OCI-LY7 (cell line): ENCODE measurements at regions not wholly inside any gene's neighbourhood (a gene's known extent, or its start where the extent isn't known, plus 50 kb on each side); places are given as distances from the start of the nearest gene placed in this dataset.

Source experiments
- BruUV-seq: library from RNA; stranded (reverse); fragments of 400-500 nt; replicated peaks from 2 replicates; lab custom pipeline; 2021; lab: Mats Ljungman, UMichigan
- CTCF ChIA-PET: fragments of 300-600 bp; sonication (Branson Sonifier 250); formaldehyde crosslinking; loops from one replicate; lab custom pipeline; 2022; ENCODE audit warnings: antibody characterized with exemption; ENCODE audit not compliant: unreplicated experiment; lab: Charles Lee
- POLR2A ChIA-PET: fragments of 300-600 bp; sonication (Branson Sonifier 250); formaldehyde crosslinking; loops from one replicate; lab custom pipeline; 2022; ENCODE audit warnings: antibody characterized with exemption; lab: Charles Lee
- DNase-seq: peaks from one replicate; pipeline ENCODE4 v3.0.0-alpha.2; 2015; ENCODE audit warnings: low spot score
- H2AFZ ChIP-seq: fragments of 200-600 bp; sonication (generic), shearing (Covaris generic); 2 replicates; pipeline ENCODE4 v1.6.1; 2014; ENCODE audit warnings: mild to moderate bottlenecking, antibody characterized with exemption, low read length, moderate library complexity
- H3K27ac ChIP-seq: fragments of 200-600 bp; sonication (generic); 2 replicates; pipeline ENCODE4 v1.5.1; 2014; ENCODE audit warnings: mixed run types, low read depth, mild to moderate bottlenecking, moderate library complexity, low read length, inconsistent platforms; ENCODE audit not compliant: poor library complexity, severe bottlenecking
- H3K36me3 ChIP-seq: fragments of 200-600 bp; sonication (generic); 2 replicates; pipeline ENCODE4 v1.6.1; 2014; ENCODE audit warnings: mild to moderate bottlenecking, antibody characterized with exemption, low read length, moderate library complexity, mixed read lengths; ENCODE audit not compliant: insufficient read depth
- H3K4me1 ChIP-seq: fragments of 200-600 bp; sonication (generic); 2 replicates; pipeline ENCODE4 v1.5.1; 2014; ENCODE audit warnings: mild to moderate bottlenecking, low read length; ENCODE audit not compliant: insufficient read depth, poor library complexity, severe bottlenecking
- H3K4me2 ChIP-seq: fragments of 200-600 bp; sonication (generic); 2 replicates; pipeline ENCODE4 v1.6.1; 2014; ENCODE audit warnings: mild to moderate bottlenecking, low read length
- H3K4me3 ChIP-seq: fragments of 200-600 bp; sonication (generic); 2 replicates; pipeline ENCODE4 v1.5.1; 2014; ENCODE audit warnings: mild to moderate bottlenecking, low read depth, low read length; ENCODE audit not compliant: poor library complexity, severe bottlenecking
- H3K79me2 ChIP-seq: fragments of 200-600 bp; sonication (generic); 2 replicates; pipeline ENCODE4 v1.6.1; 2016; ENCODE audit warnings: low read depth, mild to moderate bottlenecking, low read length, moderate library complexity, mixed read lengths; ENCODE audit not compliant: insufficient read depth
- H3K9me2 ChIP-seq: fragments of 200-600 bp; sonication (generic); 2 replicates; pipeline ENCODE4 v1.6.1; 2016; ENCODE audit warnings: mild to moderate bottlenecking, low read length, mixed read lengths; ENCODE audit not compliant: insufficient read depth
- H3K9me3 ChIP-seq: fragments of 200-600 bp; sonication (generic); 2 replicates; pipeline ENCODE4 v1.6.1; 2014; ENCODE audit warnings: mild to moderate bottlenecking, mixed run types, low read length, mixed read lengths
- H4K20me1 ChIP-seq: fragments of 200-600 bp; sonication (generic); 2 replicates; pipeline ENCODE4 v1.6.1; 2014; ENCODE audit warnings: mild to moderate bottlenecking, antibody characterized with exemption, low read length, moderate library complexity, mixed read lengths; ENCODE audit not compliant: insufficient read depth
- CTCF ChIP-seq: fragments of 200-600 bp; sonication (generic); conservative IDR thresholded peaks from 2 replicates; pipeline ENCODE4 v1.5.1; 2014; ENCODE audit warnings: mild to moderate bottlenecking, antibody characterized with exemption, low read length, moderate library complexity, mixed read lengths
- EZH2phosphoT487 ChIP-seq: fragments of 200-600 bp; sonication (generic); IDR thresholded peaks from 2 replicates; pipeline ENCODE4 v1.6.1; 2018; ENCODE audit warnings: low read depth, borderline replicate concordance, mild to moderate bottlenecking, mixed run types, antibody characterized with exemption, low read length, moderate library complexity, mixed read lengths
- intact Hi-C: fragments of 100-400 bp; cut with micrococcal nuclease; formaldehyde crosslinking; loops from one replicate; pipeline ENCODE4 v1.10.0; 2022; ENCODE audit not compliant: unreplicated experiment

- intact Hi-C loops, result no loop called here
- ChIA-PET CTCF (no interaction called here), POLR2A (no interaction called here)
- Histone ChIP-seq H3K79me2 (no peaks in the 10 kb centered on the region), H3K4me3 (no peak overlapping the region), H3K4me1 (no peaks in the 10 kb centered on the region), H3K36me3 (no peaks in the 10 kb centered on the region), H3K9me3 (no peaks in the 10 kb centered on the region), H2AFZ (no peak overlapping the region), H3K9me2 (no peaks in the 10 kb centered on the region), H4K20me1 (no peaks in the 10 kb centered on the region), H3K27ac (no peak overlapping the region), H3K4me2 (no peak overlapping the region)
- no TSS peak for BruUV-seq
- TF ChIP-seq CTCF, result no peak
- TF ChIP-seq EZH2phosphoT487, result no peak
- no peak for DNase-seq
Measured at GRCh38 chr16:55993088-55993487, 117.9 kb upstream of the CES5A start.

DNA sequence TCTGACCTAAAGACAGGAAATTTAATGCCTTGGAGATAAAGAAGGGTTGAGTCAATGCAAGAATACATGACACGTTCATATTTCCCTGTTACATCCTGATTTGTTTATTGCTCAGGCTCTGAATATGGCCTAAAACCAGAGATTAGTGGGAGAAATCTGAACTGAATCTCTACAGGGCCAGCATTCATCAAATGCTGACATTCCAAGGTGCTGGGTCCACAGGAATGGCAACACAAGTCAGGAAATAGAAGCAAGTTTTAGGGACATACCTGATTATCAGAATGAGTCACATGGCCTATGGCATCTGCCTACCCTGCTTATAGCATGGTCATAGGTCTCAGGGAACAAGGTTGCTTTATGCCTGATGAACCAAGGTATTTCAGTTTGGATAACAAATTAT lies 117.4 kb upstream of the CES5A start:
- POLR2A ChIA-PET, result no interaction called here
- Histone ChIP-seq H3K36me3 (no peaks in the 10 kb centered on the region), H3K27ac (no peak overlapping the region), H3K9me3 (no peaks in the 10 kb centered on the region), H2AFZ (no peak overlapping the region), H3K4me3 (no peak overlapping the region), H3K9me2 (no peaks in the 10 kb centered on the region), H4K20me1 (no peaks in the 10 kb centered on the region), H3K4me2 (no peak overlapping the region), H3K4me1 (no peaks in the 10 kb centered on the region), H3K79me2 (no peaks in the 10 kb centered on the region)
- CTCF ChIA-PET, result no interaction called here
- intact Hi-C loops, result no loop called here
- DNase-seq, result no peak
- no TSS peak for BruUV-seq
- TF ChIP-seq EZH2phosphoT487 (no peak), CTCF (no peak)

- DNase-seq, result no peak
- TF ChIP-seq EZH2phosphoT487 (no peak), CTCF (no peak)
- no peak overlapping the region for H3K4me3 ChIP-seq
- H3K9me3 ChIP-seq, result no peaks in the 10 kb centered on the region
- no peaks in the 10 kb centered on the region for H3K4me1 ChIP-seq
- ChIA-PET POLR2A (no interaction called here), CTCF (no interaction called here)
- no peaks in the 10 kb centered on the region for H3K9me2 ChIP-seq
- no TSS peak for BruUV-seq
- H3K4me2 ChIP-seq, result no peak overlapping the region
- H4K20me1 ChIP-seq, result no peaks in the 10 kb centered on the region
- H3K27ac ChIP-seq, result no peak overlapping the region
- intact Hi-C loops, result no loop called here
- no peaks in the 10 kb centered on the region for H3K36me3 ChIP-seq
- H3K79me2 ChIP-seq, result no peaks in the 10 kb centered on the region
- no peak overlapping the region for H2AFZ ChIP-seq
Measured at GRCh38 chr16:55991843-55992242, 116.7 kb upstream of the CES5A start.
